ENCODE measurements at regions not wholly inside any gene's neighbourhood (a gene's known extent, or its start where the extent isn't known, plus 50 kb on each side); places are given as distances from the start of the nearest gene placed in this dataset.
"Not testable (repeated sequence)": the region's sequence is repeated elsewhere in the genome, so short reads cannot be mapped to it uniquely, and the experiment has no call there.

- Histone ChIP-seq H3K9me3 (ENCODE audit: insufficient read depth, low read length, severe bottlenecking) (no peaks in the 10 kb centered on the region), H3K9ac (ENCODE audit: low read depth, low read length) (no peak overlapping the region), H4K20me1 (ENCODE audit: insufficient read depth, low read length) (no peaks in the 10 kb centered on the region), H3K27ac (ENCODE audit: low read length) (no peak overlapping the region), H3K27me3 (ENCODE audit: insufficient read depth, low read length, poor library complexity) (no peaks in the 10 kb centered on the region), H2AFZ (ENCODE audit: low read depth, low read length) (no peak overlapping the region), H3K36me3 (ENCODE audit: insufficient read depth, low read length) (no peaks in the 10 kb centered on the region), H3K4me1 (ENCODE audit: insufficient read depth, low read length) (no peaks in the 10 kb centered on the region), H3K4me2 (ENCODE audit: insufficient read depth, low read length) (no peak overlapping the region), H3K4me3 (ENCODE audit: low read depth in 1 of 2, low read length in 2 of 2) (no peak overlapping the region), H3K79me2 (ENCODE audit: insufficient read depth, low read length) (no peaks in the 10 kb centered on the region)
- DNase-seq (no peak), ATAC-seq (ENCODE audit: insufficient read depth, low read depth) (no peak)
- TF ChIP-seq CTCF (IDR thresholded peaks at IDR 0.05; ENCODE audit: borderline replicate concordance, extremely low read depth, low read length, poor library complexity, severe bottlenecking) (no peak), EZH2 (IDR thresholded peaks at IDR 0.05; ENCODE audit: borderline replicate concordance, low read depth, low read length, severe bottlenecking) (no peak)
Observed at GRCh38 chr1:223023863-223024262, 119.2 kb downstream of the TLR5 start.

DNA sequence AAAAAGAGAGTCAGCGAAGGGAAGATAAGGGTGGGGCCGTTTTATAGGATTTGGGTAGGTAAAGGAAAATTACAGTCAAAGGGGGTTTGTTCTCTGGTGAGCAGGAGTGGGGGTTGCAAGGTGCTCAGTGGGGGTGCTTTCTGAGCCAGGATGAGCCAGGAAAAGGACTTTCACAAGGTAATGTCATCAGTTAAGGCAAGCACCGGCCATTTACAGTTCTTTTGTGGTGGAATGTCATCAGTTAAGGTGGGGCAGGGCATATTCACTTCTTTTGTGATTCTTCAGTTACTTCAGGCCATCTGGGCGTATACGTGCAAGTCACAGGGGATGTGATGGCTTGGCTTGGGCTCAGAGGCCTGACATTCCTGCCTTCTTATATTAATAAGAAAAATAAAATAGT, 118.6 kb downstream of the TLR5 start:
- H4K20me1 ChIP-seq (ENCODE audit: insufficient read depth, low read length); H3K4me1 ChIP-seq (ENCODE audit: insufficient read depth, low read length); H3K4me3 ChIP-seq (ENCODE audit: low read depth in 1 of 2, low read length in 2 of 2); H3K4me2 ChIP-seq (ENCODE audit: insufficient read depth, low read length); DNase-seq; H3K27me3 ChIP-seq (ENCODE audit: insufficient read depth, low read length, poor library complexity); H3K36me3 ChIP-seq (ENCODE audit: insufficient read depth, low read length); H3K79me2 ChIP-seq (ENCODE audit: insufficient read depth, low read length); ATAC-seq (ENCODE audit: insufficient read depth, low read depth); H2AFZ ChIP-seq (ENCODE audit: low read depth, low read length); H3K9ac ChIP-seq (ENCODE audit: low read depth, low read length); H3K27ac ChIP-seq (ENCODE audit: low read length); H3K9me3 ChIP-seq (ENCODE audit: insufficient read depth, low read length, severe bottlenecking): not testable (repeated sequence)

DNA sequence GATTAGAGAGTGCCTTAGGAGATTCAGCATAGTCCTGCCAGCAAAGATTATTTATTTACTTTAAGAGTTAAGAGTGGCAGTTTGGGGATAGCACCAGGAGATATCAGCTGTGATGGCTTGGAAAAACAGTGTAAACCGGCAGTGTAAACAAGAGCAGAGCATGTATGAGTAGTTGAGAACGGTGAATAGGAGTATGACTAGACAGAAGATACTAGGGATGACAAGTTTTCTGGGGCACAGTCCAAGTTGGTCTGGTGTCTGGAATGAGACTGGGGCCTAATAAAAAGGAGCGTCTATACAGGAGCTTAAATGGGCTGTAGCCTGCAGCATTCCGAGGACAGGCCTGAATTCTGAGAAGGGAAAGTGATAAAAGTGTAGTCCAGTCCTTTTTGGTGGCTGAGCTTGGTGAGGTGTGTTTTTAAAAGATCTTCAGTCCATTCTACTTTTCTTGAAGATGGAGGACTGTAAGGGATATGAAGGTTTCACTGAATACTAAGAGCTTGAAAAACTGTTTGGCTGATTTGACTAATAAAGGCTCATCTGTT, 117.8 kb downstream of the TLR5 start:
- not testable (repeated sequence) for H4K20me1 ChIP-seq (ENCODE audit: insufficient read depth, low read length); H3K9ac ChIP-seq (ENCODE audit: low read depth, low read length); H3K27me3 ChIP-seq (ENCODE audit: insufficient read depth, low read length, poor library complexity); H3K79me2 ChIP-seq (ENCODE audit: insufficient read depth, low read length); H3K4me2 ChIP-seq (ENCODE audit: insufficient read depth, low read length); H3K9me3 ChIP-seq (ENCODE audit: insufficient read depth, low read length, severe bottlenecking); H3K4me3 ChIP-seq (ENCODE audit: low read depth in 1 of 2, low read length in 2 of 2); H3K4me1 ChIP-seq (ENCODE audit: insufficient read depth, low read length); DNase-seq; H2AFZ ChIP-seq (ENCODE audit: low read depth, low read length); H3K27ac ChIP-seq (ENCODE audit: low read length); H3K36me3 ChIP-seq (ENCODE audit: insufficient read depth, low read length); ATAC-seq (ENCODE audit: insufficient read depth, low read depth)

GRCh38 chr1:223026639-223027038, 116.4 kb downstream of the TLR5 start:
- not testable (repeated sequence) for H4K20me1 ChIP-seq (ENCODE audit: insufficient read depth, low read length); H3K4me1 ChIP-seq (ENCODE audit: insufficient read depth, low read length); H3K9ac ChIP-seq (ENCODE audit: low read depth, low read length); H3K27me3 ChIP-seq (ENCODE audit: insufficient read depth, low read length, poor library complexity); H3K79me2 ChIP-seq (ENCODE audit: insufficient read depth, low read length); H3K4me2 ChIP-seq (ENCODE audit: insufficient read depth, low read length); ATAC-seq (ENCODE audit: insufficient read depth, low read depth); H3K27ac ChIP-seq (ENCODE audit: low read length); DNase-seq; H3K36me3 ChIP-seq (ENCODE audit: insufficient read depth, low read length); H3K4me3 ChIP-seq (ENCODE audit: low read depth in 1 of 2, low read length in 2 of 2); H2AFZ ChIP-seq (ENCODE audit: low read depth, low read length); H3K9me3 ChIP-seq (ENCODE audit: insufficient read depth, low read length, severe bottlenecking)

DNA sequence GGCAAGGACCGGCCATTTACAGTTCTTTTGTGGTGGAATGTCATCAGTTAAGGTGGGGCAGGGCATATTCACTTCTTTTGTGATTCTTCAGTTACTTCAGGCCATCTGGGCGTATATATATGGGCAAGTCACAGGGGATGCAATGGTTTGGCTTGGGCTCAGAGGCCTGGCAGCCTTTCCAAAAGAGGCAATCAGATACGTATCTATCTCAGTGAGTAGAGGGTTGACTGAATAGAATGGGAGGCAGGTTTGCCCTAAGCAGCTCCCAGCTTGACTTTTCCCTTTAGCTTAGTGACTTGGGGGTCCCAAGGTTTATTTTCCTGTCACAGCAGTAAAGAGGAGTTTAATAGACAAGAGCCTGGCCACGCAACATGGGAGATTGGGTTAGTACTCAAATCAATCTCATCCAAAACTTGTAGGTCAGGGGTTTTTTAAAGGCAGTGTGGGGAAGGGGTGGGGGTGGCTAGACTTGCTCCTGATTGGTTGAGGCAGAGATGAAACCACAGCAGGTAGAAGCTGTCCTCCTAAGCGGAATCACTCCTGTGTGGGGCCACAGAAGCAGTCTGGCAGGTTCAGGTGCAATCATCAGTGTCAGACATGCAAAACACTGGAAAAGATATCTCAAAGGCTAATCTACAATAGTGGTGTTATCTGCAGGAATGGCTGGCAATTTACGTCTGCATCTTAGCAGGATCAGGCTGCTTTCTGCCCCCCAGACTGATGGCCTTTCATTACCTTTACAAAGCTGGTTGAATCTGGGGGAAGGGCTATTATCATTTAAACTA, 112.9 kb downstream of the TLR5 start:
- no peak overlapping the region for H2AFZ ChIP-seq (ENCODE audit: low read depth, low read length)
- no peaks in the 10 kb centered on the region for H3K36me3 ChIP-seq (ENCODE audit: insufficient read depth, low read length)
- H3K79me2 ChIP-seq (ENCODE audit: insufficient read depth, low read length) = no peaks in the 10 kb centered on the region
- DNase-seq (no peak), ATAC-seq (ENCODE audit: insufficient read depth, low read depth) (no peak)
- no peaks in the 10 kb centered on the region for H3K9me3 ChIP-seq (ENCODE audit: insufficient read depth, low read length, severe bottlenecking)
- TF ChIP-seq EZH2 (IDR thresholded peaks at IDR 0.05; ENCODE audit: borderline replicate concordance, low read depth, low read length, severe bottlenecking) (no peak), CTCF (IDR thresholded peaks at IDR 0.05; ENCODE audit: borderline replicate concordance, extremely low read depth, low read length, poor library complexity, severe bottlenecking) (no peak)
- H3K27me3 ChIP-seq (ENCODE audit: insufficient read depth, low read length, poor library complexity) = no peaks in the 10 kb centered on the region
- H3K4me2 ChIP-seq (ENCODE audit: insufficient read depth, low read length) = no peak overlapping the region
- no peak overlapping the region for H3K9ac ChIP-seq (ENCODE audit: low read depth, low read length)
- H4K20me1 ChIP-seq (ENCODE audit: insufficient read depth, low read length) = no peaks in the 10 kb centered on the region
- H3K4me3 ChIP-seq (ENCODE audit: low read depth in 1 of 2, low read length in 2 of 2) = no peak overlapping the region
- no peaks in the 10 kb centered on the region for H3K4me1 ChIP-seq (ENCODE audit: insufficient read depth, low read length)
- no peak overlapping the region for H3K27ac ChIP-seq (ENCODE audit: low read length)

Measured in DND-41 (cell line).